ENCODE measurements at regions not wholly inside any gene's neighbourhood (a gene's known extent, or its start where the extent isn't known, plus 50 kb on each side); places are given as distances from the start of the nearest gene placed in this dataset.

DNA sequence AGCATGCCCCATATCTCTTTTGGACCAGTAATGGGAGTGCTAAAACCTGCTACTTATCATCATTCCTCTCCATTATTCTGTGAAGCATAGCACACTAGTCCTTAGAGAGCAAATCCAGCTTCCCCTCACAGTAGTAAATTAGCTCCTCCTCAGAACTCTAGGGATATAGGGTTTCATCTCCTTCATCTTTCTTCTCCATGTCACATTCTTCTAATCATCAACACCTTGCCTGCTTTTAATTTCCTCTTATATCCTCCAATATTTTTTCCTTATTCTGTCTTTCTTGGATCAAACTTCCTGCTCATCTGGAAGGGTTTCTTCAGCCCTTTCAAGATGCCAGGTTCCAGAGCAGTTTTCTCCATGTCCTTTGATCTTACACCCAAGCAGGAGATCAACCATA lies 321.4 kb upstream of the ACVR2A start:
- TF ChIP-seq CTCF (conservative IDR thresholded peaks at IDR 0.05; ENCODE audit: low read depth, low read length) (no peak), EZH2 (IDR thresholded peaks at IDR 0.05; ENCODE audit: low read length, unreplicated experiment) (no peak)

Data from PC-3 (cell line).